GM06990 (cell line): ENCODE measurements at regions not wholly inside any gene's neighbourhood (a gene's known extent, or its start where the extent isn't known, plus 50 kb on each side); places are given as distances from the start of the nearest gene placed in this dataset.
A peak's percentile ranks its signal among the peaks of the same experiment; 100 is the strongest.

Source experiments
- DNase-seq: peaks from one replicate; pipeline ENCODE4 v3.0.0-alpha.2; 2011; ENCODE audit not compliant: insufficient read length; ENCODE audit errors: extremely low read depth
- H3K27me3 ChIP-seq: replicated peaks from 2 replicates; pipeline ENCODE4 v1.6.0; 2011; ENCODE audit warnings: low read length; ENCODE audit not compliant: control insufficient read depth, insufficient read depth
- H3K36me3 ChIP-seq: 2 replicates; pipeline ENCODE4 v1.5.1; 2011; ENCODE audit warnings: low read length; ENCODE audit not compliant: control insufficient read depth, insufficient read depth
- H3K4me3 ChIP-seq: replicated peaks from 2 replicates; pipeline ENCODE4 v1.5.1; 2011; ENCODE audit warnings: low read depth, mild to moderate bottlenecking, control low read depth, low read length
- CTCF ChIP-seq: IDR thresholded peaks from 2 replicates; pipeline ENCODE4 v1.5.1; 2011; ENCODE audit warnings: low read length, control low read depth, mild to moderate bottlenecking, inconsistent platforms; ENCODE audit not compliant: insufficient read depth, poor library complexity, severe bottlenecking

GRCh38 chr11:45343444-45343843 is 57.3 kb upstream of the SYT13 start:
- TF ChIP-seq CTCF = no peak
- Histone ChIP-seq H3K36me3 (no peaks in the 10 kb centered on the region), H3K4me3 (no peak overlapping the region), H3K27me3 (no peaks in the 10 kb centered on the region)
- DNase-seq = no peak

- no peak overlapping the region for H3K4me3 ChIP-seq
- no peaks in the 10 kb centered on the region for H3K36me3 ChIP-seq
- DNase-seq = no peak
- no peak for TF ChIP-seq CTCF
- no peaks in the 10 kb centered on the region for H3K27me3 ChIP-seq
These were observed 55.2 kb upstream of the SYT13 start for GRCh38 chr11:45341372-45341771.

- TF ChIP-seq CTCF = peak; percentile 86
- DNase-seq = peak; percentile 76
- Histone ChIP-seq H3K36me3 (no peaks in the 10 kb centered on the region), H3K27me3 (no peaks in the 10 kb centered on the region), H3K4me3 (peak overlapping the region; percentile 47)
These were observed 53.8 kb upstream of the SYT13 start for GRCh38 chr11:45339729-45340519.

GRCh38 chr11:45337583-45338360 is 51.6 kb upstream of the SYT13 start:
- no peak for TF ChIP-seq CTCF
- H3K4me3 ChIP-seq = no peak overlapping the region
- H3K36me3 ChIP-seq = no peaks in the 10 kb centered on the region
- no peak for DNase-seq
- no peaks in the 10 kb centered on the region for H3K27me3 ChIP-seq

- DNase-seq = no peak
- H3K36me3 ChIP-seq = no peaks in the 10 kb centered on the region
- H3K4me3 ChIP-seq = no peak overlapping the region
- TF ChIP-seq CTCF = no peak
- peaks cover 2% of the 10 kb centered on the region; the same call in 1 of the 2 replicates for H3K27me3 ChIP-seq
These were observed 50.0 kb upstream of the SYT13 start for GRCh38 chr11:45336136-45336535.
